Loucy (cell line): ENCODE measurements at regions not wholly inside any gene's neighbourhood (a gene's known extent, or its start where the extent isn't known, plus 50 kb on each side); places are given as distances from the start of the nearest gene placed in this dataset.

Experiments used
- H2AFZ ChIP-seq: fragments of 200-600 bp; sonication (generic); 2 replicates; pipeline ENCODE4 v1.6.0; 2016; ENCODE audit warnings: antibody characterized with exemption, mild to moderate bottlenecking, low read length, moderate library complexity
- H3F3A ChIP-seq: fragments of 200-600 bp; 2 replicates; pipeline ENCODE4 v1.6.0; 2016; ENCODE audit warnings: antibody characterized with exemption, low read depth, mild to moderate bottlenecking
- H3K27me3 ChIP-seq: fragments of 200-600 bp; sonication (generic); 2 replicates; pipeline ENCODE4 v1.6.1; 2014; ENCODE audit warnings: low read length, mild to moderate bottlenecking; ENCODE audit not compliant: insufficient read depth, poor library complexity, severe bottlenecking
- H3K36me3 ChIP-seq: fragments of 200-600 bp; sonication (generic); 2 replicates; pipeline ENCODE4 v1.6.1; 2016; ENCODE audit warnings: low read length; ENCODE audit not compliant: insufficient read depth
- H3K4me1 ChIP-seq: fragments of 200-600 bp; sonication (generic); 2 replicates; pipeline ENCODE4 v1.5.1; 2014; ENCODE audit warnings: low read length, mild to moderate bottlenecking; ENCODE audit not compliant: insufficient read depth, poor library complexity, severe bottlenecking
- H3K4me2 ChIP-seq: fragments of 200-600 bp; sonication (generic); 2 replicates; pipeline ENCODE4 v1.6.0; 2014; ENCODE audit warnings: antibody characterized with exemption, low read length, low read depth, mild to moderate bottlenecking; ENCODE audit not compliant: poor library complexity, severe bottlenecking
- H3K4me3 ChIP-seq: fragments of 200-600 bp; sonication (generic); 2 replicates; pipeline ENCODE4 v1.5.1; 2014; ENCODE audit warnings: low read length, mild to moderate bottlenecking, mixed read lengths; ENCODE audit not compliant: poor library complexity, severe bottlenecking
- H3K79me2 ChIP-seq: fragments of 200-600 bp; sonication (generic); 2 replicates; pipeline ENCODE4 v1.6.1; 2014; ENCODE audit warnings: low read length; ENCODE audit not compliant: insufficient read depth
- H3K9ac ChIP-seq: fragments of 200-600 bp; sonication (generic); 2 replicates; pipeline ENCODE4 v1.6.0; 2014; ENCODE audit warnings: mild to moderate bottlenecking, low read depth, low read length, moderate library complexity; ENCODE audit not compliant: poor library complexity, severe bottlenecking
- H3K9me2 ChIP-seq: fragments of 200-600 bp; sonication (generic); replicated peaks from 2 replicates; pipeline ENCODE4 v1.6.1; 2016; ENCODE audit warnings: low read depth, low read length, mixed read lengths
- H3K9me3 ChIP-seq: fragments of 200-600 bp; sonication (generic); 2 replicates; pipeline ENCODE4 v1.6.1; 2014; ENCODE audit warnings: mild to moderate bottlenecking, antibody characterized with exemption, low read length, low read depth; ENCODE audit not compliant: insufficient read depth
- H4K20me1 ChIP-seq: fragments of 200-600 bp; sonication (generic); 2 replicates; pipeline ENCODE4 v1.6.0; 2014; ENCODE audit warnings: antibody characterized with exemption, low read length, mild to moderate bottlenecking; ENCODE audit not compliant: insufficient read depth, poor library complexity, severe bottlenecking
- EZH2phosphoT487 ChIP-seq: fragments of 200-600 bp; IDR thresholded peaks from 2 replicates; pipeline ENCODE4 v1.6.1; 2018; ENCODE audit warnings: antibody characterized with exemption, mild to moderate bottlenecking, moderate library complexity, borderline replicate concordance
- TF ChIP-seq, protein P1 (sequence below): fragments of 200-600 bp; sonication (generic); conservative IDR thresholded peaks from 2 replicates; pipeline ENCODE4 v1.5.1; 2014; ENCODE audit warnings: mild to moderate bottlenecking, antibody characterized with exemption, low read length

GRCh38 chr2:128557069-128557468 lies 238.4 kb upstream of the HS6ST1 start:
- Histone ChIP-seq H3K79me2 (no peaks in the 10 kb centered on the region), H3K9me2 (no peaks in the 10 kb centered on the region), H3K9me3 (no peaks in the 10 kb centered on the region), H3K4me2 (no peak overlapping the region), H3F3A (no peaks in the 10 kb centered on the region), H2AFZ (no peak overlapping the region), H3K27me3 (no peaks in the 10 kb centered on the region), H3K9ac (no peak overlapping the region), H3K4me3 (no peak overlapping the region), H3K36me3 (no peaks in the 10 kb centered on the region), H3K4me1 (peaks cover 18% of the 10 kb centered on the region), H4K20me1 (no peaks in the 10 kb centered on the region)
- no peak for TF ChIP-seq EZH2phosphoT487
- TF ChIP-seq, protein P1, sequence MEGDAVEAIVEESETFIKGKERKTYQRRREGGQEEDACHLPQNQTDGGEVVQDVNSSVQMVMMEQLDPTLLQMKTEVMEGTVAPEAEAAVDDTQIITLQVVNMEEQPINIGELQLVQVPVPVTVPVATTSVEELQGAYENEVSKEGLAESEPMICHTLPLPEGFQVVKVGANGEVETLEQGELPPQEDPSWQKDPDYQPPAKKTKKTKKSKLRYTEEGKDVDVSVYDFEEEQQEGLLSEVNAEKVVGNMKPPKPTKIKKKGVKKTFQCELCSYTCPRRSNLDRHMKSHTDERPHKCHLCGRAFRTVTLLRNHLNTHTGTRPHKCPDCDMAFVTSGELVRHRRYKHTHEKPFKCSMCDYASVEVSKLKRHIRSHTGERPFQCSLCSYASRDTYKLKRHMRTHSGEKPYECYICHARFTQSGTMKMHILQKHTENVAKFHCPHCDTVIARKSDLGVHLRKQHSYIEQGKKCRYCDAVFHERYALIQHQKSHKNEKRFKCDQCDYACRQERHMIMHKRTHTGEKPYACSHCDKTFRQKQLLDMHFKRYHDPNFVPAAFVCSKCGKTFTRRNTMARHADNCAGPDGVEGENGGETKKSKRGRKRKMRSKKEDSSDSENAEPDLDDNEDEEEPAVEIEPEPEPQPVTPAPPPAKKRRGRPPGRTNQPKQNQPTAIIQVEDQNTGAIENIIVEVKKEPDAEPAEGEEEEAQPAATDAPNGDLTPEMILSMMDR, result no peak

DNA sequence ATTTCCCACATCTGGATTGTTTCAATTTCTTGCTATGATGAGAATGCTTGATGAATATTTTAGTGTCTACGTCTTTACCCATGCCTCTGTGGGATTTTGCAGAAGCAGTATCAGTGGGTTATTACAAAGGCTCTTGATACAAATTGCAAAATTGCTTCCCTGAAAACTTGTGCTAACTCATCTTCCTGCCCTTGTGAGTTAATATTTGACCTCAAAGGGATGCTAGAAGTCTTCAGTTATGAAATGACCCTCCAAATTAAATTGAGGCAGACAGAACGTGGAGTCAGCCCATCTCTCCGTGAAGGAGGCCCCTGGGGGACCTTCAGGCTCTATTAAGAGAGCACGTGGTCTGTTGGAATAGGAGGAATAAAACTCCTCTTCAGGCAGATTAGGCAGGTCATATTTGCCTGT lies 239.2 kb upstream of the HS6ST1 start:
- H3K9ac ChIP-seq, result no peak overlapping the region
- H3K4me1 ChIP-seq, result peaks cover 12% of the 10 kb centered on the region
- no peaks in the 10 kb centered on the region for H3K36me3 ChIP-seq
- no peaks in the 10 kb centered on the region for H4K20me1 ChIP-seq
- H3K27me3 ChIP-seq, result no peaks in the 10 kb centered on the region
- TF ChIP-seq, protein P1, result no peak
- TF ChIP-seq EZH2phosphoT487, result no peak
- no peak overlapping the region for H3K4me2 ChIP-seq
- no peaks in the 10 kb centered on the region for H3K79me2 ChIP-seq
- no peak overlapping the region for H3K4me3 ChIP-seq
- no peaks in the 10 kb centered on the region for H3K9me3 ChIP-seq
- H3F3A ChIP-seq, result no peaks in the 10 kb centered on the region
- no peaks in the 10 kb centered on the region for H3K9me2 ChIP-seq
- H2AFZ ChIP-seq, result no peak overlapping the region

- H3K79me2 ChIP-seq, result no peaks in the 10 kb centered on the region
- no peaks in the 10 kb centered on the region for H3K9me2 ChIP-seq
- H2AFZ ChIP-seq, result no peak overlapping the region
- no peaks in the 10 kb centered on the region for H3K36me3 ChIP-seq
- no peaks in the 10 kb centered on the region for H3F3A ChIP-seq
- TF ChIP-seq, protein P1, result no peak
- no peak for TF ChIP-seq EZH2phosphoT487
- peaks cover 11% of the 10 kb centered on the region for H3K4me1 ChIP-seq
- no peaks in the 10 kb centered on the region for H3K9me3 ChIP-seq
- H3K27me3 ChIP-seq, result no peaks in the 10 kb centered on the region
- H4K20me1 ChIP-seq, result no peaks in the 10 kb centered on the region
- H3K9ac ChIP-seq, result no peak overlapping the region
- H3K4me2 ChIP-seq, result no peak overlapping the region
- H3K4me3 ChIP-seq, result no peak overlapping the region
These were observed 239.8 kb upstream of the HS6ST1 start for GRCh38 chr2:128558441-128558840.
